K562 (cell line): ENCODE measurements at regions not wholly inside any gene's neighbourhood (a gene's known extent, or its start where the extent isn't known, plus 50 kb on each side); places are given as distances from the start of the nearest gene placed in this dataset.

Experiments used
- ATAC-seq: fragments of 200-7000 bp; cut with Tn5 transposase; 3 replicates; pipeline ENCODE4 v1.9.1; 2020; ENCODE audit warnings: moderate library complexity
- BruUV-seq: library from RNA; stranded (reverse); fragments of 400-500 nt; replicated peaks from 2 replicates; lab custom pipeline; 2021; lab: Mats Ljungman, UMichigan
- CTCF ChIA-PET: fragments of 300-600 bp; formaldehyde crosslinking; extraction: SDS; loops from one replicate; lab custom pipeline; 2021; ENCODE audit warnings: low intra/inter-chr PET ratio; lab: Yijun Ruan, JAX
- POLR2A ChIA-PET: fragments of 300-600, 350-650 bp; sonication (Branson Sonifier 250); formaldehyde crosslinking; extraction: SDS; loops from one replicate; lab custom pipeline; 2021; ENCODE audit warnings: antibody characterized with exemption, inconsistent platforms; lab: Yijun Ruan, JAX
- DNase-seq, 4 experiments: peaks; one replicate each; pipeline versions ENCODE4 v3.0.0 to v3.0.0-alpha.2; 2011 to 2018; ENCODE audit warnings: low spot score in 3 of 4, mixed read lengths in 3 of 4; ENCODE audit errors: extremely low read depth in 1 of 4
- FAIRE-seq: peaks from 2 replicates; lab custom pipeline; 2011; peaks lifted over from hg19 to GRCh38; lab: Jason Lieb, UNC
- H2AFZ ChIP-seq: 2 replicates; pipeline ENCODE4 v1.6.0; 2011; ENCODE audit warnings: low read depth, low read length, control low read depth, inconsistent platforms
- H3K27ac ChIP-seq: fragments of 200-600 bp; 3 replicates; pipeline ENCODE4 v1.8.0; 2011; ENCODE audit warnings: low read depth, mild to moderate bottlenecking, control low read depth, inconsistent platforms, low read length, moderate library complexity, mixed read lengths; ENCODE audit errors: extremely low read depth
- H3K27me3 ChIP-seq, 2 experiments: fragments of 300-600 bp in 1 of 2; 2 replicates in 1 of 2; 3 replicates in 1 of 2; pipeline versions ENCODE4 v1.6.0 to v1.8.0; 2011; ENCODE audit warnings: inconsistent platforms in 2 of 2, low read length in 2 of 2, mild to moderate bottlenecking in 1 of 2, mixed read lengths in 1 of 2, moderate library complexity in 1 of 2; ENCODE audit not compliant: control insufficient read depth in 2 of 2, insufficient read depth in 2 of 2
- H3K36me3 ChIP-seq: fragments of 300-600 bp; 3 replicates; pipeline ENCODE4 v1.8.0; 2011; ENCODE audit warnings: mild to moderate bottlenecking, low read length, inconsistent platforms; ENCODE audit not compliant: control insufficient read depth, insufficient read depth
- H3K4me1 ChIP-seq, 2 experiments: fragments of 200-600 bp in 1 of 2; replicated peaks in 1 of 2; 2 replicates in 1 of 2; 3 replicates in 1 of 2; pipeline versions ENCODE4 v1.5.1 to v1.8.0; 2011; ENCODE audit warnings: inconsistent platforms in 2 of 2, low read length in 2 of 2, mild to moderate bottlenecking in 1 of 2, mixed read lengths in 1 of 2, moderate library complexity in 1 of 2; ENCODE audit not compliant: control insufficient read depth in 2 of 2, insufficient read depth in 2 of 2
- H3K4me2 ChIP-seq: 2 replicates; pipeline ENCODE4 v1.6.1; 2011; ENCODE audit warnings: low read length, control low read depth, inconsistent platforms, mixed read lengths; ENCODE audit not compliant: insufficient read depth
- H3K4me3 ChIP-seq: fragments of 200-600 bp; sonication (generic), shearing (Covaris generic); 2 replicates; pipeline ENCODE4 v1.5.1; 2016; ENCODE audit warnings: control low read depth, inconsistent platforms
- H3K79me2 ChIP-seq: fragments of 200-600 bp; 3 replicates; pipeline ENCODE4 v1.8.0; 2011; ENCODE audit warnings: low read length, inconsistent platforms; ENCODE audit not compliant: control insufficient read depth, insufficient read depth
- H3K9ac ChIP-seq, 2 experiments: 2 replicates each; pipeline versions ENCODE4 v1.6.0 to v1.6.1; 2011; ENCODE audit warnings: low read depth in 2 of 2, low read length in 2 of 2, control low read depth in 1 of 2, inconsistent platforms in 1 of 2, mild to moderate bottlenecking in 1 of 2, mixed read lengths in 1 of 2; ENCODE audit not compliant: insufficient read depth in 1 of 2
- H3K9me1 ChIP-seq: one replicate; pipeline ENCODE4 v1.6.0; 2011; ENCODE audit warnings: inconsistent platforms, mild to moderate bottlenecking, low read length, moderate library complexity; ENCODE audit not compliant: control insufficient read depth, insufficient read depth
- H3K9me3 ChIP-seq: replicated peaks from 2 replicates; pipeline ENCODE4 v1.5.1; 2011; ENCODE audit warnings: low read depth, low read length, inconsistent platforms; ENCODE audit not compliant: control insufficient read depth, insufficient read depth
- H4K20me1 ChIP-seq: replicated peaks from 2 replicates; pipeline ENCODE4 v1.6.1; 2011; ENCODE audit warnings: low read length, inconsistent platforms, mixed read lengths; ENCODE audit not compliant: control insufficient read depth, insufficient read depth
- ARID2 ChIP-seq: fragments of 450-650 bp; IDR thresholded peaks from 2 replicates; pipeline ENCODE4 v1.6.1; 2017; ENCODE audit warnings: antibody characterized with exemption, mild to moderate bottlenecking
- FOXP1 ChIP-seq: sonication (generic); formaldehyde crosslinking; IDR thresholded peaks from 2 replicates; pipeline ENCODE4 v1.8.0; 2022; ENCODE audit warnings: mild to moderate bottlenecking, missing genetic modification reagents
- ID3 ChIP-seq, 2 experiments: fragments of 250-450 bp in 1 of 2; fragments of 450-650 bp in 1 of 2; sonication (Bioruptor Pico) in 1 of 2; IDR thresholded peaks; 2 replicates each; pipeline versions ENCODE4 v1.6.1 to v1.8.0; 2016 to 2021; ENCODE audit warnings: mild to moderate bottlenecking in 2 of 2, moderate library complexity in 2 of 2, missing compliant biosample characterization in 1 of 2, missing genetic modification characterization in 1 of 2
- RBFOX2 ChIP-seq: fragments of 200-400 bp; formaldehyde crosslinking; IDR thresholded peaks from 2 replicates; pipeline ENCODE4 v1.6.1; 2017; ENCODE audit warnings: low read depth, mild to moderate bottlenecking, low read length, moderate library complexity
- SAFB2 ChIP-seq: fragments of 200-400 bp; formaldehyde crosslinking; IDR thresholded peaks from 2 replicates; pipeline ENCODE4 v1.6.1; 2018; ENCODE audit warnings: borderline replicate concordance, low read length, low read depth, moderate library complexity; ENCODE audit not compliant: severe bottlenecking
- TSC22D4 ChIP-seq: fragments of 450-650 bp; IDR thresholded peaks from 2 replicates; pipeline ENCODE4 v1.6.1; 2016; ENCODE audit warnings: missing genetic modification characterization, missing biosample characterization, control low read depth
- ZNF224 ChIP-seq: sonication (generic); formaldehyde crosslinking; IDR thresholded peaks from 2 replicates; pipeline ENCODE4 v1.8.0; 2022; ENCODE audit warnings: mild to moderate bottlenecking, missing genetic modification reagents
- ZNF282 ChIP-seq: sonication (generic); formaldehyde crosslinking; IDR thresholded peaks from 2 replicates; pipeline ENCODE4 v1.8.1; 2023; ENCODE audit warnings: missing genetic modification reagents
- WGBS: fragments of 100-300 bp; shearing (Covaris generic); methylation state at CpG from one replicate; pipeline ENCODE4 v1.1.6; 2016; ENCODE audit warnings: low coverage, mixed read lengths; ENCODE audit not compliant: insufficient coverage; ENCODE audit errors: missing lambda C conversion rate; 5-methylcytosine and 5-hydroxymethylcytosine counted together
- in situ Hi-C: fragments of 300-500 bp; cut with MboI; formaldehyde crosslinking; loops from 4 replicates; pipeline ENCODE4 v1.15.0; 2018; ENCODE audit warnings: inconsistent platforms, mixed read lengths
- intact Hi-C: fragments of 100-400 bp; cut with micrococcal nuclease; formaldehyde crosslinking; loops from 2 replicates; pipeline ENCODE4 v1.14.2; 2022

- DNase-seq (no peak), ATAC-seq (no peak), FAIRE-seq (no peak)
- TF ChIP-seq FOXP1 (CRISPR knock-in tag) (no peak), TSC22D4 (tag) (no peak), ARID2 (no peak), ZNF282 (CRISPR knock-in tag) (no peak), ZNF224 (CRISPR knock-in tag) (no peak), SAFB2 (no peak), ID3 (CRISPR knock-in tag; IDR thresholded peaks at IDR 0.05) (no peak), ID3 (tag; IDR thresholded peaks at IDR 0.05) (no peak), RBFOX2 (no peak)
- no peak overlapping the region for H3K4me2 ChIP-seq
- no peak overlapping the region for H3K9ac ChIP-seq
- H3K27ac ChIP-seq: no peak overlapping the region
- H3K9me3 ChIP-seq: no peaks in the 10 kb centered on the region; the same call in 1 of the 2 replicates
- H4K20me1 ChIP-seq: no peaks in the 10 kb centered on the region
- H3K36me3 ChIP-seq: no peaks in the 10 kb centered on the region
- H3K27me3 ChIP-seq: no peaks in the 10 kb centered on the region
- H3K4me1 ChIP-seq: no peaks in the 10 kb centered on the region
- in situ Hi-C loops: no loop called here
- no peaks in the 10 kb centered on the region for H3K9me1 ChIP-seq
- no peak overlapping the region for H3K4me3 ChIP-seq
- BruUV-seq: no TSS peak
- WGBS: 0% methylated on average over 3 of the region's 3 CpGs
- no peak overlapping the region for H2AFZ ChIP-seq
- no peaks in the 10 kb centered on the region for H3K79me2 ChIP-seq
- ChIA-PET POLR2A (no interaction called here), CTCF (no interaction called here)
- intact Hi-C loops: no loop called here
These were observed 1306.1 kb upstream of the TENM3 start for GRCh38 chr4:180937083-180937482.
